PC-9 (cell line): ENCODE measurements at regions not wholly inside any gene's neighbourhood (a gene's known extent, or its start where the extent isn't known, plus 50 kb on each side); places are given as distances from the start of the nearest gene placed in this dataset.

Source experiments
- BruUV-seq: library from RNA; stranded (reverse); fragments of 400-500 nt; replicated peaks from 2 replicates; lab custom pipeline; 2021; lab: Mats Ljungman, UMichigan
- CTCF ChIA-PET: fragments of 300-600 bp; sonication (Branson Sonifier 250); formaldehyde crosslinking; loops from one replicate; lab custom pipeline; 2022; ENCODE audit warnings: antibody characterized with exemption; lab: Charles Lee
- POLR2A ChIA-PET: fragments of 300-600 bp; sonication (Branson Sonifier 250); formaldehyde crosslinking; loops from one replicate; lab custom pipeline; 2022; ENCODE audit warnings: antibody characterized with exemption; ENCODE audit not compliant: unreplicated experiment; lab: Charles Lee
- DNase-seq, 2 experiments: peaks; one replicate each; pipeline versions ENCODE4 v3.0.0 to v3.0.0-alpha.2; 2015 to 2022; ENCODE audit warnings: mixed read lengths in 1 of 2
- H2AFZ ChIP-seq: fragments of 200-600 bp; sonication (generic); 2 replicates; pipeline ENCODE4 v1.8.1; 2017; ENCODE audit warnings: antibody characterized with exemption
- H3F3A ChIP-seq: fragments of 200-600 bp; sonication (generic); 2 replicates; pipeline ENCODE4 v1.8.1; 2017; ENCODE audit warnings: antibody characterized with exemption, mild to moderate bottlenecking, low read depth; ENCODE audit not compliant: insufficient read depth
- H3K27ac ChIP-seq: fragments of 200-600 bp; sonication (generic); 2 replicates; pipeline ENCODE4 v1.6.1; 2016; ENCODE audit warnings: mixed run types
- H3K27me3 ChIP-seq: fragments of 200-600 bp; sonication (generic); 2 replicates; pipeline ENCODE4 v1.6.1; 2016; ENCODE audit warnings: low read depth, mixed run types; ENCODE audit not compliant: insufficient read depth
- H3K36me3 ChIP-seq: fragments of 200-600 bp; sonication (generic); 2 replicates; pipeline ENCODE4 v1.6.1; 2016; ENCODE audit warnings: low read depth, mixed run types
- H3K4me1 ChIP-seq: fragments of 200-600 bp; sonication (generic); replicated peaks from 2 replicates; pipeline ENCODE4 v1.6.1; 2016; ENCODE audit warnings: mixed run types; ENCODE audit not compliant: insufficient read depth
- H3K4me2 ChIP-seq: fragments of 200-600 bp; sonication (generic); 2 replicates; pipeline ENCODE4 v1.6.1; 2017; ENCODE audit warnings: mixed run types
- H3K4me3 ChIP-seq: fragments of 200-600 bp; sonication (generic); 2 replicates; pipeline ENCODE4 v1.6.1; 2016; ENCODE audit warnings: mixed run types
- H3K79me2 ChIP-seq: fragments of 200-600 bp; sonication (generic); 2 replicates; pipeline ENCODE4 v1.6.1; 2017; ENCODE audit warnings: low read depth, mixed run types
- H3K9me2 ChIP-seq: fragments of 200-600 bp; sonication (generic); 2 replicates; pipeline ENCODE4 v1.8.1; 2017; ENCODE audit warnings: mild to moderate bottlenecking; ENCODE audit not compliant: insufficient read depth
- H3K9me3 ChIP-seq: fragments of 200-600 bp; sonication (generic); 2 replicates; pipeline ENCODE4 v1.8.1; 2016; ENCODE audit warnings: low read depth; ENCODE audit not compliant: insufficient read depth
- H4K20me1 ChIP-seq: fragments of 200-600 bp; sonication (generic); 2 replicates; pipeline ENCODE4 v1.8.1; 2017; ENCODE audit not compliant: insufficient read depth
- EZH2 ChIP-seq: fragments of 200-600 bp; sonication (generic); IDR thresholded peaks from 2 replicates; pipeline ENCODE4 v1.8.0; 2017; ENCODE audit warnings: antibody characterized with exemption, low read depth
- intact Hi-C: fragments of 100-400 bp; cut with micrococcal nuclease; formaldehyde crosslinking; loops from one replicate; pipeline ENCODE4 v1.10.0; 2022; ENCODE audit not compliant: unreplicated experiment
- TF ChIP-seq, protein P1 (sequence below): fragments of 200-600 bp; sonication (generic); conservative IDR thresholded peaks from 2 replicates; pipeline ENCODE4 v1.6.1; 2017; ENCODE audit warnings: mixed run types, antibody characterized with exemption, mild to moderate bottlenecking, moderate library complexity

DNA sequence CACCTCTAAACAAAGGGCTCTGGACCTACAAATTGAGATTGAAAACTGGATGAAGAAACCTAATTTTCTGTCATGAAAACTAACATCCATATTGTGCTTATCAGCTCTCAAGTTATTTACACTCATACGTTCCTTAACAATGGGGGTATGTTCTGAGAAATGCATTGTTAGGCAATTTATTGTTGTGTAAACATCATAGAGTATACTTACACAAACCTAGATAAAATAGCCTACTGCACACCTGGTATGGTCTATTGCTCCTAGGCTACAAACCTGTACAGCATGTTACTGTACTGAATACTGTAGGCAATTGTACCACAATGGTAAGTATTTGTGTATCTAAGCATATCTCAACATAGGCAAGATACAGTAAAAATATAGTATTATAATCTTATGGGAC lies 191.4 kb downstream of the TM2D1 start:
- H2AFZ ChIP-seq, result no peak overlapping the region
- CTCF ChIA-PET, result no interaction called here

DNA sequence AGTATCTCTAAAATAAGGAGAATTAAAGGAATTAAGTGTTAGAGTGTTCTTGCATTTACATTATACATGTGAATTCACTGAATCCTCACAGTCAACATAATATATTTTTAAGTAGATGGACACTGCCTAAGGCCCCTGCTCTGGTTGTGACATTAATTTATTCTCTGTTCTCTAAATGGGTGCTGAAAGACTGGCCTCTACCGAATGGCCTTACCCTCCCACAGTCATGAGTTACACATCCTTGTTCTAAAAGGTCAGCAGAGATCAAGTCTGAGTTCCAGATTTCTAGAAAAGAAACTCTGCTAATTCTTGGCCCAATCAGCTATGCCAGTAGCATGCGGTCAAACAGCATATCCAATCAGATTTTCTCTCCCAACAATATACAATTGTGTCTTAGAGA lies 193.2 kb downstream of the TM2D1 start:
- H3K36me3 ChIP-seq, result no peaks in the 10 kb centered on the region
- no peak overlapping the region for H2AFZ ChIP-seq
- H3K27ac ChIP-seq, result no peak overlapping the region
- no peaks in the 10 kb centered on the region for H3K9me3 ChIP-seq
- intact Hi-C loops, result no loop called here
- H3K4me2 ChIP-seq, result no peak overlapping the region
- H3F3A ChIP-seq, result no peaks in the 10 kb centered on the region
- no peak overlapping the region for H3K4me3 ChIP-seq
- BruUV-seq, result no TSS peak
- H3K27me3 ChIP-seq, result no peaks in the 10 kb centered on the region
- H4K20me1 ChIP-seq, result no peaks in the 10 kb centered on the region
- TF ChIP-seq, protein P1, sequence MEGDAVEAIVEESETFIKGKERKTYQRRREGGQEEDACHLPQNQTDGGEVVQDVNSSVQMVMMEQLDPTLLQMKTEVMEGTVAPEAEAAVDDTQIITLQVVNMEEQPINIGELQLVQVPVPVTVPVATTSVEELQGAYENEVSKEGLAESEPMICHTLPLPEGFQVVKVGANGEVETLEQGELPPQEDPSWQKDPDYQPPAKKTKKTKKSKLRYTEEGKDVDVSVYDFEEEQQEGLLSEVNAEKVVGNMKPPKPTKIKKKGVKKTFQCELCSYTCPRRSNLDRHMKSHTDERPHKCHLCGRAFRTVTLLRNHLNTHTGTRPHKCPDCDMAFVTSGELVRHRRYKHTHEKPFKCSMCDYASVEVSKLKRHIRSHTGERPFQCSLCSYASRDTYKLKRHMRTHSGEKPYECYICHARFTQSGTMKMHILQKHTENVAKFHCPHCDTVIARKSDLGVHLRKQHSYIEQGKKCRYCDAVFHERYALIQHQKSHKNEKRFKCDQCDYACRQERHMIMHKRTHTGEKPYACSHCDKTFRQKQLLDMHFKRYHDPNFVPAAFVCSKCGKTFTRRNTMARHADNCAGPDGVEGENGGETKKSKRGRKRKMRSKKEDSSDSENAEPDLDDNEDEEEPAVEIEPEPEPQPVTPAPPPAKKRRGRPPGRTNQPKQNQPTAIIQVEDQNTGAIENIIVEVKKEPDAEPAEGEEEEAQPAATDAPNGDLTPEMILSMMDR, result no peak
- no peak for TF ChIP-seq EZH2
- H3K4me1 ChIP-seq, result no peaks in the 10 kb centered on the region
- no peaks in the 10 kb centered on the region for H3K9me2 ChIP-seq
- H3K79me2 ChIP-seq, result no peaks in the 10 kb centered on the region
- CTCF ChIA-PET, result no interaction called here
- POLR2A ChIA-PET, result no interaction called here
- DNase-seq, result no peak

More for the DNA sequence above, 191.4 kb downstream of the TM2D1 start:
- no peaks in the 10 kb centered on the region for H3K27me3 ChIP-seq
- POLR2A ChIA-PET, result no interaction called here
- BruUV-seq, result no TSS peak
- intact Hi-C loops, result no loop called here
- no peak for DNase-seq
- TF ChIP-seq, protein P1, result no peak
- no peak for TF ChIP-seq EZH2
- H3K9me3 ChIP-seq, result no peaks in the 10 kb centered on the region
- H3K27ac ChIP-seq, result no peak overlapping the region
- H3K9me2 ChIP-seq, result no peaks in the 10 kb centered on the region
- no peaks in the 10 kb centered on the region for H3K4me1 ChIP-seq
- H3F3A ChIP-seq, result no peaks in the 10 kb centered on the region
- no peak overlapping the region for H3K4me3 ChIP-seq
- no peaks in the 10 kb centered on the region for H3K36me3 ChIP-seq
- no peak overlapping the region for H3K4me2 ChIP-seq
- H3K79me2 ChIP-seq, result no peaks in the 10 kb centered on the region
- no peaks in the 10 kb centered on the region for H4K20me1 ChIP-seq

DNA sequence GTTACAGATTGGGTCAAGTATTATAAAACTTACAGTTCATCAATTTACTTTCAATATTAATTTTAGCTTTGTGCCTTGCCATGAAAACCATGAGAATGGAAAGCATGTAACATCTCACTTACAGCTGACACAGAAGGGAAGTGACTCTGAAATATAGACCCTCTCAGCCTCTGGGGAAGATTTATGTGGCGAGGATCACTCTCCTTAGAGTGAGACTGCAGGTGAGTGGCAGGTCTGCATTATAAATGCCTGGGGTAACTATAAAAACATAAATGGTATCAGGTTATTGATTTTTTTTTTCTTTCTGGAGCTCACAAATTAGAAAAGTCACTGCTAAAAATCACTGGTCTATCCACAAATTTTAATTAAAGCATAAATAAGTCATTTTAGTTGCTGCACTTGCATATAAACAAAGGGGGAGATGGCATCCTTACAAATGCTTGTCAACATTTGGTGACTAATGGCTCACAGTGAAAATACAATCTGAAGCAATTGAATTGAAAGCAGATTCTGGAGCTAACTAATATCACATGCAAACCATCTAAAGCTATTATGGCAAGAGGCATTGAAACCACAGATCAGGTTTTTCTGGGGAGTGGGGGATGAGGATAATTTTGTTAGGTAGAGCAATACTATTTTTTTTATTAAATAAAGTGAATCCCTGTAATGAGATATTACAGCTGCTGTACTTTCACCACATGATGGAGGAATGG lies 200.9 kb downstream of the TM2D1 start:
- ChIA-PET CTCF (interaction anchor here (0.7 kb wide), 1 partner anchor 57 kb away, joined by 3 read pairs; no protein-coding TSS in a partner anchor), POLR2A (no interaction called here)
- Histone ChIP-seq H3K4me1 (no peaks in the 10 kb centered on the region), H3K9me3 (no peaks in the 10 kb centered on the region), H3F3A (no peaks in the 10 kb centered on the region), H4K20me1 (no peaks in the 10 kb centered on the region), H3K9me2 (no peaks in the 10 kb centered on the region), H3K27ac (no peak overlapping the region), H3K4me2 (no peak overlapping the region), H3K27me3 (no peaks in the 10 kb centered on the region), H3K4me3 (no peak overlapping the region), H2AFZ (no peak overlapping the region), H3K79me2 (no peaks in the 10 kb centered on the region), H3K36me3 (no peaks in the 10 kb centered on the region)
- BruUV-seq, result no TSS peak
- no peak for TF ChIP-seq EZH2
- TF ChIP-seq, protein P1, result no peak
- intact Hi-C loops, result no loop called here
- DNase-seq, result no peak
